Activated CD8-positive, alpha-beta T cell treated with anti-CD3 and anti-CD28 coated beads for 36 hours (primary cell): ENCODE measurements at regions not wholly inside any gene's neighbourhood (a gene's known extent, or its start where the extent isn't known, plus 50 kb on each side); places are given as distances from the start of the nearest gene placed in this dataset.

ENCODE experiments used
- ATAC-seq: fragments of 200-7000 bp; cut with Tn5 transposase; one replicate; pipeline ENCODE4 v1.10.0; 2021; ENCODE audit warnings: mild to moderate bottlenecking, moderate library complexity
- CTCF ChIA-PET: fragments of 350-600 bp; sonication (Branson Sonifier 250); formaldehyde crosslinking; loops from one replicate; lab custom pipeline; 2021; ENCODE audit warnings: antibody characterized with exemption; lab: Charles Lee
- POLR2A ChIA-PET: fragments of 350-600 bp; sonication (Branson Sonifier 250); formaldehyde crosslinking; loops from one replicate; lab custom pipeline; 2021; ENCODE audit warnings: antibody characterized with exemption; lab: Charles Lee
- DNase-seq: peaks from one replicate; pipeline ENCODE4 v3.0.0-alpha.2; 2020
- H3K27ac Mint-ChIP-seq: one replicate; pipeline ENCODE4 v1.8.0; 2021; ENCODE audit warnings: mild to moderate bottlenecking, mixed read lengths
- H3K27me3 Mint-ChIP-seq: one replicate; pipeline ENCODE4 v1.8.0; 2021; ENCODE audit warnings: mixed read lengths
- H3K36me3 Mint-ChIP-seq: one replicate; pipeline ENCODE4 v1.8.0; 2021; ENCODE audit warnings: low read depth, mixed read lengths
- H3K4me1 Mint-ChIP-seq: one replicate; pipeline ENCODE4 v1.8.0; 2021; ENCODE audit warnings: low read depth, mixed read lengths
- H3K4me3 Mint-ChIP-seq: one replicate; pipeline ENCODE4 v1.8.0; 2021; ENCODE audit warnings: mild to moderate bottlenecking, moderate library complexity, mixed read lengths
- H3K9me3 Mint-ChIP-seq: one replicate; pipeline ENCODE4 v1.8.0; 2021; ENCODE audit warnings: mixed read lengths
- CTCF ChIP-seq: fragments of 200-600 bp; IDR thresholded peaks from one replicate; pipeline ENCODE4 v1.8.0; 2022; ENCODE audit warnings: antibody characterized with exemption, mild to moderate bottlenecking
- intact Hi-C: fragments of 100-400 bp; cut with micrococcal nuclease; formaldehyde crosslinking; loops from one replicate; pipeline ENCODE4 v1.10.0; 2022

DNA sequence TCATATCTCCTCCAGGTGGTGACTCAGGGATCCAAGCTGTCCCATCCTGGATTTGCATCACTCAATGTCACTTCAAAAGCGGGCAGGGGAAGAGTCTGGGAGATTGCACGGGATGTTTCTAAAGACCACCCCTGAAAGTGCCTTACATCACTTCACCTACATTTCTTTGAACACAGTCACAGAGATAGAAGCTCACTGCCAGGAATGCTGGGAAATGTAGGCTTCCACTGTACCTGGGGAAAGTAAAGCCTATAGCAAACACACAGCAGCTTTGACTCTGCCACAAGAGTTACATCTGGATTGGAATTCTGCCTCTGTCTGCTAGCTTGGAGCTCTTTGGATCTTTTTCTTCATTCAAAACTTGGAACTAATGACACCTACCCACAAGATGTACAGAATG is 300.9 kb downstream of the WDR11 start:
- Mint-ChIP-seq H3K4me3 (no peak overlapping the region), H3K36me3 (no peaks in the 10 kb centered on the region), H3K27ac (no peak overlapping the region), H3K9me3 (no peaks in the 10 kb centered on the region), H3K27me3 (peaks cover 4% of the 10 kb centered on the region), H3K4me1 (no peaks in the 10 kb centered on the region)
- no peak for TF ChIP-seq CTCF
- no peak for DNase-seq
- ATAC-seq, result no peak
- ChIA-PET POLR2A (no interaction called here), CTCF (no interaction called here)
- intact Hi-C loops, result no loop called here

DNA sequence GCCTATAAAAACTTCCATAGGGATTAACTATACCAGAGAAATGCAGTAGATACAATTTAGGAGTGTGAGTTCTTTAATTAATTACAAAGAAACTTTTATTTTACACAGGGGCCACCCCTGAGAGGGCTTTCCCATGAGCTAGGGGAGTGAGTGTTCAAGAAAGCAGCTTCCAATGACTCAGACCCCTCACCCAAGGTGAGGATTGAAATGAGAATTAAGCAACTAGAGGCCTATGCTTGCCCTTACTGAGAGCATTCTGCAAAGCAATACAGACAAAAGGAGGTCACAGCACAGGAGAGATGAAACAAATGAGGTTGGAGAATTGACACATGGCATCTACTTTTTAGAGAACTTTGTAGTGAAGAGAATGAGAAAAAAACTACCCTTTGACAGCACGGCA is 301.8 kb downstream of the WDR11 start:
- Mint-ChIP-seq H3K4me1 (no peaks in the 10 kb centered on the region), H3K27ac (no peak overlapping the region), H3K4me3 (no peak overlapping the region), H3K27me3 (peaks cover 4% of the 10 kb centered on the region), H3K9me3 (no peaks in the 10 kb centered on the region), H3K36me3 (no peaks in the 10 kb centered on the region)
- DNase-seq (no peak), ATAC-seq (no peak)
- TF ChIP-seq CTCF, result no peak
- intact Hi-C loops, result no loop called here
- POLR2A ChIA-PET, result no interaction called here
- CTCF ChIA-PET, result no interaction called here

GRCh38 chr10:121154310-121154709 is 303.1 kb downstream of the WDR11 start:
- peaks cover under 1% of the 10 kb centered on the region for H3K9me3 Mint-ChIP-seq
- H3K4me1 Mint-ChIP-seq, result no peaks in the 10 kb centered on the region
- ATAC-seq, result no peak
- intact Hi-C loops, result no loop called here
- H3K4me3 Mint-ChIP-seq, result no peak overlapping the region
- CTCF ChIA-PET, result no interaction called here
- DNase-seq, result no peak
- TF ChIP-seq CTCF, result no peak
- H3K27me3 Mint-ChIP-seq, result peaks cover 4% of the 10 kb centered on the region
- H3K27ac Mint-ChIP-seq, result no peak overlapping the region
- H3K36me3 Mint-ChIP-seq, result no peaks in the 10 kb centered on the region
- POLR2A ChIA-PET, result no interaction called here

DNA sequence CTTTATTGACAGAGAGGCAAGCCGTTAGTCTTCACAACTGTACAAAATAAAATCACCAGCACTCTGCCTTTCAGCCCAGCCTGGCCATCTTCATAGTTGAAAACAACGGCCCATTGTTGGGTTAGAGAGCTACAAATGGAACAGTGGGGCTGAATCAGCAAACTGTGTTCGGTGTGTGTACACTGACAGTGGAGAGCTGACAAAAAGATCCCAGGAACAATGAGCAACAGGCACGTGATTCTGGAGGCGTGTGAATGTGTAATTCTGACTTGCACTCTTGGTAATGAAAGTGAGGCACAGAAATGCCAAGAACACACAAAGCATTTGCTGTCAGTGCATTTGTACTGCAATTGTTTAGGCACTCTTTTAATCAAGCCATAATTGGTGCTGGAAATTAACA is 303.7 kb downstream of the WDR11 start:
- ChIA-PET POLR2A (no interaction called here), CTCF (no interaction called here)
- no peak overlapping the region for H3K4me3 Mint-ChIP-seq

More for the DNA sequence above, 303.7 kb downstream of the WDR11 start:
- no peak for TF ChIP-seq CTCF
- ATAC-seq (no peak), DNase-seq (no peak)
- peaks cover 1% of the 10 kb centered on the region for H3K9me3 Mint-ChIP-seq
- intact Hi-C loops, result no loop called here
- no peaks in the 10 kb centered on the region for H3K4me1 Mint-ChIP-seq
- H3K36me3 Mint-ChIP-seq, result no peaks in the 10 kb centered on the region
- H3K27me3 Mint-ChIP-seq, result peaks cover 4% of the 10 kb centered on the region
- no peak overlapping the region for H3K27ac Mint-ChIP-seq
